ENCODE measurements at regions not wholly inside any gene's neighbourhood (a gene's known extent, or its start where the extent isn't known, plus 50 kb on each side); places are given as distances from the start of the nearest gene placed in this dataset.

- no peak for TF ChIP-seq CTCF (IDR thresholded peaks at IDR 0.05)
- TF ChIP-seq POLR2A (IDR thresholded peaks at IDR 0.05): no peak
Measured at GRCh38 chr19:28686756-28687155, 526.2 kb downstream of the UQCRFS1 start.

All from heart left ventricle (tissue), 13 donors.